ENCODE measurements at regions not wholly inside any gene's neighbourhood (a gene's known extent, or its start where the extent isn't known, plus 50 kb on each side); places are given as distances from the start of the nearest gene placed in this dataset.

- Histone ChIP-seq H3K9me3 (ENCODE audit: control insufficient read depth in 4 of 4, low read length in 3 of 4) (peaks cover 0 to 10% (median 4%) of the 10 kb centered on the region in 4 donors), H3K36me3 (ENCODE audit: control insufficient read depth in 4 of 4, insufficient read depth in 3 of 4, low read depth in 1 of 4, low read length in 3 of 4) (no peaks in the 10 kb centered on the region), H3K4me3 (ENCODE audit: low read depth in 1 of 3, low read length in 3 of 3) (no peak overlapping the region), H3K27me3 (ENCODE audit: control insufficient read depth in 4 of 4, insufficient read depth in 4 of 4, low read length in 3 of 4) (peaks cover 0 to 3% (median 0%) of the 10 kb centered on the region in 4 donors), H3K9ac (ENCODE audit: low read depth in 1 of 2, low read length in 2 of 2) (no peak overlapping the region), H3K27ac (ENCODE audit: low read depth in 1 of 2, low read length in 2 of 2) (no peak overlapping the region), H3K4me1 (ENCODE audit: control insufficient read depth in 4 of 4, insufficient read depth in 4 of 4, low read length in 3 of 4) (no peaks in the 10 kb centered on the region)
- WGBS = 75% methylated on average over 6 of the region's 6 CpGs
- DNase-seq (ENCODE audit: low spot score) = no peak
- TF ChIP-seq ATF3 (IDR thresholded peaks at IDR 0.05) = no peak
- TF ChIP-seq RAD21 (IDR thresholded peaks at IDR 0.05) = no peak
- no peak for TF ChIP-seq MAX (IDR thresholded peaks at IDR 0.05)
- TF ChIP-seq ZBTB33 (IDR thresholded peaks at IDR 0.05) = no peak
- TF ChIP-seq SP1 (IDR thresholded peaks at IDR 0.05) = no peak
- no peak for TF ChIP-seq FOXA1 (IDR thresholded peaks at IDR 0.05)
- TF ChIP-seq CTCF (IDR thresholded peaks at IDR 0.05; ENCODE audit: low read depth, low read length, missing input control) = no peak
Measured at GRCh38 chr5:135085133-135085935, 51.3 kb upstream of the PITX1 start.

All from liver (tissue), 8 donors.